Activated CD8-positive, alpha-beta T cell treated with anti-CD3 and anti-CD28 coated beads for 36 hours (primary cell): ENCODE measurements at regions not wholly inside any gene's neighbourhood (a gene's known extent, or its start where the extent isn't known, plus 50 kb on each side); places are given as distances from the start of the nearest gene placed in this dataset.

Experiments
- ATAC-seq: fragments of 200-7000 bp; cut with Tn5 transposase; one replicate; pipeline ENCODE4 v1.10.0; 2021; ENCODE audit warnings: mild to moderate bottlenecking, moderate library complexity
- CTCF ChIA-PET: fragments of 350-600 bp; sonication (Branson Sonifier 250); formaldehyde crosslinking; loops from one replicate; lab custom pipeline; 2021; ENCODE audit warnings: antibody characterized with exemption; lab: Charles Lee
- POLR2A ChIA-PET: fragments of 350-600 bp; sonication (Branson Sonifier 250); formaldehyde crosslinking; loops from one replicate; lab custom pipeline; 2021; ENCODE audit warnings: antibody characterized with exemption; lab: Charles Lee
- DNase-seq: peaks from one replicate; pipeline ENCODE4 v3.0.0-alpha.2; 2020
- H3K27ac Mint-ChIP-seq: one replicate; pipeline ENCODE4 v1.8.0; 2021; ENCODE audit warnings: mild to moderate bottlenecking, mixed read lengths
- H3K27me3 Mint-ChIP-seq: one replicate; pipeline ENCODE4 v1.8.0; 2021; ENCODE audit warnings: mixed read lengths
- H3K36me3 Mint-ChIP-seq: one replicate; pipeline ENCODE4 v1.8.0; 2021; ENCODE audit warnings: low read depth, mixed read lengths
- H3K4me1 Mint-ChIP-seq: one replicate; pipeline ENCODE4 v1.8.0; 2021; ENCODE audit warnings: low read depth, mixed read lengths
- H3K4me3 Mint-ChIP-seq: one replicate; pipeline ENCODE4 v1.8.0; 2021; ENCODE audit warnings: mild to moderate bottlenecking, moderate library complexity, mixed read lengths
- H3K9me3 Mint-ChIP-seq: one replicate; pipeline ENCODE4 v1.8.0; 2021; ENCODE audit warnings: mixed read lengths
- CTCF ChIP-seq: fragments of 200-600 bp; IDR thresholded peaks from one replicate; pipeline ENCODE4 v1.8.0; 2022; ENCODE audit warnings: antibody characterized with exemption, mild to moderate bottlenecking
- intact Hi-C: fragments of 100-400 bp; cut with micrococcal nuclease; formaldehyde crosslinking; loops from one replicate; pipeline ENCODE4 v1.10.0; 2022

- ChIA-PET CTCF (no interaction called here), POLR2A (no interaction called here)
- ATAC-seq (no peak), DNase-seq (no peak)
- Mint-ChIP-seq H3K9me3 (peaks cover 8% of the 10 kb centered on the region), H3K27ac (no peak overlapping the region), H3K36me3 (no peaks in the 10 kb centered on the region), H3K4me1 (no peaks in the 10 kb centered on the region), H3K4me3 (no peak overlapping the region), H3K27me3 (no peaks in the 10 kb centered on the region)
- intact Hi-C loops = no loop called here
- no peak for TF ChIP-seq CTCF
These were observed 498.4 kb upstream of the POM121L12 start for GRCh38 chr7:52537051-52537450.

GRCh38 chr7:52525772-52526341, 509.6 kb upstream of the POM121L12 start:
- Mint-ChIP-seq H3K27ac (no peak overlapping the region), H3K4me3 (no peak overlapping the region), H3K27me3 (no peaks in the 10 kb centered on the region), H3K9me3 (peaks cover 2% of the 10 kb centered on the region), H3K4me1 (no peaks in the 10 kb centered on the region), H3K36me3 (no peaks in the 10 kb centered on the region)
- ChIA-PET CTCF (no interaction called here), POLR2A (no interaction called here)
- ATAC-seq (no peak), DNase-seq (no peak)
- intact Hi-C loops = no loop called here
- no peak for TF ChIP-seq CTCF

GRCh38 chr7:52518869-52519268, 516.6 kb upstream of the POM121L12 start:
- TF ChIP-seq CTCF = no peak
- no peak overlapping the region for H3K4me3 Mint-ChIP-seq

GRCh38 chr7:52512656-52513055, 522.8 kb upstream of the POM121L12 start:
- Mint-ChIP-seq H3K9me3 (peaks cover 8% of the 10 kb centered on the region), H3K4me1 (no peaks in the 10 kb centered on the region), H3K27ac (no peak overlapping the region), H3K4me3 (no peak overlapping the region), H3K27me3 (no peaks in the 10 kb centered on the region), H3K36me3 (no peaks in the 10 kb centered on the region)
- ATAC-seq (no peak), DNase-seq (no peak)
- ChIA-PET POLR2A (no interaction called here), CTCF (no interaction called here)
- TF ChIP-seq CTCF = no peak
- intact Hi-C loops = no loop called here

More at GRCh38 chr7:52518869-52519268, 516.6 kb upstream of the POM121L12 start:
- no peak for ATAC-seq
- Mint-ChIP-seq H3K4me1 (no peaks in the 10 kb centered on the region), H3K27ac (no peak overlapping the region), H3K27me3 (no peaks in the 10 kb centered on the region), H3K9me3 (peaks cover 13% of the 10 kb centered on the region), H3K36me3 (no peaks in the 10 kb centered on the region)
- intact Hi-C loops = no loop called here
- CTCF ChIA-PET = no interaction called here
- POLR2A ChIA-PET = no interaction called here
- no peak for DNase-seq

- ChIA-PET POLR2A (no interaction called here), CTCF (no interaction called here)
- Mint-ChIP-seq H3K27me3 (no peaks in the 10 kb centered on the region), H3K9me3 (peaks cover 3% of the 10 kb centered on the region), H3K27ac (no peak overlapping the region), H3K36me3 (no peaks in the 10 kb centered on the region), H3K4me3 (no peak overlapping the region), H3K4me1 (no peaks in the 10 kb centered on the region)
- TF ChIP-seq CTCF = no peak
- DNase-seq (no peak), ATAC-seq (no peak)
- intact Hi-C loops = no loop called here
These were observed 527.7 kb upstream of the POM121L12 start for GRCh38 chr7:52507546-52508255.
